GM12864 (cell line): ENCODE measurements at regions not wholly inside any gene's neighbourhood (a gene's known extent, or its start where the extent isn't known, plus 50 kb on each side); places are given as distances from the start of the nearest gene placed in this dataset.

ENCODE experiments used
- DNase-seq: peaks from one replicate; pipeline ENCODE4 v3.0.0-alpha.2; 2011; ENCODE audit warnings: low read depth
- H3K4me3 ChIP-seq: 2 replicates; pipeline ENCODE4 v1.5.1; 2011; ENCODE audit warnings: mild to moderate bottlenecking, low read depth, low read length, control low read depth
- CTCF ChIP-seq: IDR thresholded peaks from 2 replicates; pipeline ENCODE4 v1.5.1; 2011; ENCODE audit warnings: low read depth, mild to moderate bottlenecking, moderate library complexity, low read length, control low read depth, inconsistent platforms; ENCODE audit errors: missing control alignments

GRCh38 chr7:81623251-81623855 lies 146.5 kb downstream of the HGF start:
- DNase-seq: no peak
- TF ChIP-seq CTCF: no peak
- H3K4me3 ChIP-seq: no peak overlapping the region

- TF ChIP-seq CTCF: no peak
- no peak overlapping the region for H3K4me3 ChIP-seq
- DNase-seq: no peak
Observed at GRCh38 chr7:81621893-81622292, 148.0 kb downstream of the HGF start.

- H3K4me3 ChIP-seq: no peak overlapping the region
- no peak for DNase-seq
- TF ChIP-seq CTCF: no peak
Observed at GRCh38 chr7:81618396-81619014, 151.3 kb downstream of the HGF start.

- no peak for DNase-seq
- TF ChIP-seq CTCF: no peak
- no peak overlapping the region for H3K4me3 ChIP-seq
Observed at GRCh38 chr7:81616951-81617350, 152.9 kb downstream of the HGF start.

GRCh38 chr7:81611805-81612204 lies 158.0 kb downstream of the HGF start:
- no peak for DNase-seq
- no peak overlapping the region for H3K4me3 ChIP-seq
- no peak for TF ChIP-seq CTCF

- no peak overlapping the region for H3K4me3 ChIP-seq
- no peak for TF ChIP-seq CTCF
- DNase-seq: no peak
Observed at GRCh38 chr7:81611040-81611439, 158.8 kb downstream of the HGF start.
